GM23338 (cell line): ENCODE measurements at regions not wholly inside any gene's neighbourhood (a gene's known extent, or its start where the extent isn't known, plus 50 kb on each side); places are given as distances from the start of the nearest gene placed in this dataset.

Source experiments
- ATAC-seq: fragments of 200-7000 bp; cut with Tn5 transposase; 3 replicates; pipeline ENCODE4 v1.9.1; 2020
- DNase-seq: peaks from one replicate; pipeline ENCODE4 v3.0.0-alpha.2; 2015; ENCODE audit warnings: low spot score
- H2AFZ ChIP-seq: fragments of 200-600 bp; sonication (generic); 2 replicates; pipeline ENCODE4 v1.8.0; 2016; ENCODE audit warnings: antibody characterized with exemption, mild to moderate bottlenecking, moderate library complexity
- H3F3A ChIP-seq: fragments of 200-600 bp; sonication (generic); replicated peaks from 2 replicates; pipeline ENCODE4 v1.8.0; 2017; ENCODE audit warnings: antibody characterized with exemption, mixed run types, low read depth
- H3K27ac ChIP-seq: fragments of 200-600 bp; sonication (generic); 2 replicates; pipeline ENCODE4 v1.6.1; 2016; ENCODE audit warnings: low read depth
- H3K27me3 ChIP-seq: fragments of 200-600 bp; sonication (generic); 2 replicates; pipeline ENCODE4 v1.8.0; 2016; ENCODE audit warnings: mild to moderate bottlenecking, mixed run types, moderate library complexity; ENCODE audit not compliant: insufficient read depth
- H3K36me3 ChIP-seq: fragments of 200-600 bp; sonication (generic); 2 replicates; pipeline ENCODE4 v1.8.0; 2016; ENCODE audit warnings: mild to moderate bottlenecking; ENCODE audit not compliant: insufficient read depth
- H3K4me1 ChIP-seq: fragments of 200-600 bp; sonication (generic); 2 replicates; pipeline ENCODE4 v1.8.0; 2016; ENCODE audit warnings: mild to moderate bottlenecking, moderate library complexity; ENCODE audit not compliant: insufficient read depth
- H3K4me2 ChIP-seq: fragments of 200-600 bp; sonication (generic); 2 replicates; pipeline ENCODE4 v1.7.1; 2017; ENCODE audit warnings: mixed run types
- H3K4me3 ChIP-seq: fragments of 200-600 bp; sonication (generic); 2 replicates; pipeline ENCODE4 v1.6.1; 2016; ENCODE audit warnings: mixed run types
- H3K79me2 ChIP-seq: fragments of 200-600 bp; sonication (generic); replicated peaks from 2 replicates; pipeline ENCODE4 v1.8.0; 2017; ENCODE audit warnings: mild to moderate bottlenecking; ENCODE audit not compliant: insufficient read depth
- H3K9me2 ChIP-seq: fragments of 200-600 bp; sonication (generic); 2 replicates; pipeline ENCODE4 v1.8.0; 2017; ENCODE audit not compliant: insufficient read depth
- H4K20me1 ChIP-seq: fragments of 200-600 bp; sonication (generic); replicated peaks from 2 replicates; pipeline ENCODE4 v1.8.0; 2017; ENCODE audit warnings: mild to moderate bottlenecking; ENCODE audit not compliant: insufficient read depth
- H3K27ac Mint-ChIP-seq: 2 replicates; pipeline ENCODE4 v1.8.0; 2020; ENCODE audit warnings: inconsistent platforms, mild to moderate bottlenecking, moderate library complexity, mixed read lengths
- H3K27me3 Mint-ChIP-seq: 3 replicates; pipeline ENCODE4 v1.8.0; 2022; ENCODE audit warnings: low read depth, mild to moderate bottlenecking, moderate library complexity, mixed read lengths, inconsistent platforms; ENCODE audit not compliant: insufficient read depth, poor library complexity
- H3K36me3 Mint-ChIP-seq: 3 replicates; pipeline ENCODE4 v1.8.0; 2021; ENCODE audit warnings: low read depth, mild to moderate bottlenecking, inconsistent platforms, moderate library complexity, mixed read lengths
- H3K4me1 Mint-ChIP-seq: 3 replicates; pipeline ENCODE4 v1.8.0; 2020; ENCODE audit warnings: mild to moderate bottlenecking, inconsistent platforms, mixed read lengths
- H3K4me3 Mint-ChIP-seq: 3 replicates; pipeline ENCODE4 v1.8.0; 2021; ENCODE audit warnings: moderate library complexity, mild to moderate bottlenecking, inconsistent platforms, mixed read lengths
- H3K9me3 Mint-ChIP-seq: 3 replicates; pipeline ENCODE4 v1.8.0; 2020; ENCODE audit warnings: moderate library complexity, mild to moderate bottlenecking, inconsistent platforms, mixed read lengths
- CREB1 ChIP-seq: fragments of 250-450 bp; sonication (Bioruptor Pico); IDR thresholded peaks from 2 replicates; pipeline ENCODE4 v1.5.0; 2020; ENCODE audit warnings: low read depth, mild to moderate bottlenecking, moderate library complexity
- CTCF ChIP-seq, 2 experiments: fragments of 200-600 bp in 1 of 2; sonication (generic) in 1 of 2; conservative IDR thresholded peaks; 2 replicates each; pipeline versions ENCODE4 v1.5.1 to v1.6.1; 2016 to 2017; ENCODE audit warnings: antibody characterized with exemption in 2 of 2, low read depth in 2 of 2, mild to moderate bottlenecking in 2 of 2, moderate library complexity in 1 of 2
- EZH2 ChIP-seq: fragments of 200-600 bp; sonication (generic); IDR thresholded peaks from one replicate; pipeline ENCODE4 v1.8.0; 2017; ENCODE audit warnings: antibody characterized with exemption, mild to moderate bottlenecking, low read depth; ENCODE audit not compliant: unreplicated experiment
- EZH2phosphoT487 ChIP-seq: fragments of 200-600 bp; sonication (generic); IDR thresholded peaks from one replicate; pipeline ENCODE4 v1.8.1; 2018; ENCODE audit warnings: antibody characterized with exemption; ENCODE audit not compliant: unreplicated experiment
- JUNB ChIP-seq: IDR thresholded peaks from one replicate; pipeline ENCODE4 v1.6.1; 2016; ENCODE audit warnings: antibody characterized with exemption; ENCODE audit not compliant: unreplicated experiment
- NANOG ChIP-seq: IDR thresholded peaks from 2 replicates; pipeline ENCODE4 v1.6.1; 2016; ENCODE audit warnings: antibody characterized with exemption, borderline replicate concordance
- POLR2AphosphoS5 ChIP-seq: IDR thresholded peaks from 2 replicates; pipeline ENCODE4 v1.6.1; 2016; ENCODE audit warnings: antibody characterized with exemption, low read depth
- REST ChIP-seq: IDR thresholded peaks from one replicate; pipeline ENCODE4 v1.6.1; 2018; ENCODE audit warnings: antibody characterized with exemption; ENCODE audit not compliant: unreplicated experiment
- STAT1 ChIP-seq: IDR thresholded peaks from one replicate; pipeline ENCODE4 v1.6.1; 2016; ENCODE audit warnings: antibody characterized with exemption; ENCODE audit not compliant: unreplicated experiment
- ZNF114 ChIP-seq: fragments of 250-450 bp; sonication (Bioruptor Pico); IDR thresholded peaks from 2 replicates; pipeline ENCODE4 v1.5.0; 2020; ENCODE audit warnings: mild to moderate bottlenecking, moderate library complexity
- ZNF331 ChIP-seq: fragments of 250-450 bp; sonication (Bioruptor Pico); IDR thresholded peaks from 2 replicates; pipeline ENCODE4 v1.5.0; 2020; ENCODE audit warnings: low read depth, mild to moderate bottlenecking, moderate library complexity
- ZNF462 ChIP-seq: fragments of 250-450 bp; sonication (Bioruptor Pico); IDR thresholded peaks from 2 replicates; pipeline ENCODE4 v1.5.0; 2020; ENCODE audit warnings: mild to moderate bottlenecking, moderate library complexity
- TF ChIP-seq, protein P1 (sequence below): IDR thresholded peaks from 2 replicates; pipeline ENCODE4 v1.6.1; 2016; ENCODE audit warnings: antibody characterized with exemption

DNA sequence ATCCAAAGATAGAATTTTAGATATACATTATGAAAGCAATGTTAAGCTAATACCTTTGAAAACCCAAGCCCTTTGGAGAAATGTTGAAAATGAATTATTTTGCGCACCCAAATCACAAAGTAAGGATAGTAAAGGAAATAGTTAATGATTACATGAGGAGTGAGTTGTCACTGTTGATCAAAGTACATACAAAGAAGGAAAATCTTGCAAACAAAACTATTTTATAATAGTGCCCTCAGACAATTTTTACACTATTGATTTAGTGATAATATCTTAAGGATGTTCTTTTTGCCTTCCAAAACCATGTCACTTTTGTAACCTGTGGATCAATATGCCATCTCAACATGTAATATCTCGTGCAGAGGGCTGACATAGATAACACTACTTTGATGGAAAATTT is 146.8 kb downstream of the DUSP6 start:
- ATAC-seq (no peak), DNase-seq (no peak)
- Histone ChIP-seq H3K36me3 (no peaks in the 10 kb centered on the region), H3F3A (no peaks in the 10 kb centered on the region), H3K79me2 (no peaks in the 10 kb centered on the region), H2AFZ (no peak overlapping the region), H3K4me1 (peaks cover 8% of the 10 kb centered on the region; the same call in 1 of the 2 replicates), H3K4me2 (no peak overlapping the region), H3K9me2 (no peaks in the 10 kb centered on the region), H3K27ac (no peak overlapping the region), H4K20me1 (no peaks in the 10 kb centered on the region), H3K4me3 (no peak overlapping the region), H3K27me3 (no peaks in the 10 kb centered on the region)
- peaks cover 17% of the 10 kb centered on the region; the same call in 2 of the 3 replicates for H3K4me1 Mint-ChIP-seq
- H3K9me3 Mint-ChIP-seq: no peaks in the 10 kb centered on the region
- no peak overlapping the region for H3K27ac Mint-ChIP-seq
- peaks cover 1% of the 10 kb centered on the region for H3K27me3 Mint-ChIP-seq
- TF ChIP-seq, protein P1, sequence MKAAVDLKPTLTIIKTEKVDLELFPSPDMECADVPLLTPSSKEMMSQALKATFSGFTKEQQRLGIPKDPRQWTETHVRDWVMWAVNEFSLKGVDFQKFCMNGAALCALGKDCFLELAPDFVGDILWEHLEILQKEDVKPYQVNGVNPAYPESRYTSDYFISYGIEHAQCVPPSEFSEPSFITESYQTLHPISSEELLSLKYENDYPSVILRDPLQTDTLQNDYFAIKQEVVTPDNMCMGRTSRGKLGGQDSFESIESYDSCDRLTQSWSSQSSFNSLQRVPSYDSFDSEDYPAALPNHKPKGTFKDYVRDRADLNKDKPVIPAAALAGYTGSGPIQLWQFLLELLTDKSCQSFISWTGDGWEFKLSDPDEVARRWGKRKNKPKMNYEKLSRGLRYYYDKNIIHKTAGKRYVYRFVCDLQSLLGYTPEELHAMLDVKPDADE: no peak
- TF ChIP-seq ZNF331 (CRISPR knock-in tag): no peak
- TF ChIP-seq NANOG: no peak
- no peak for TF ChIP-seq JUNB
- no peak for TF ChIP-seq STAT1
- no peak for TF ChIP-seq EZH2
- TF ChIP-seq EZH2phosphoT487: no peak
- TF ChIP-seq CTCF (conservative IDR thresholded peaks at IDR 0.05; ENCODE audit: low read depth in 2 of 2): no peak
- TF ChIP-seq ZNF462: no peak
- TF ChIP-seq ZNF114 (CRISPR knock-in tag): no peak
- TF ChIP-seq REST: no peak
- no peak for TF ChIP-seq CREB1
- no peak for TF ChIP-seq POLR2AphosphoS5
- no peaks in the 10 kb centered on the region for H3K36me3 Mint-ChIP-seq
- H3K4me3 Mint-ChIP-seq: no peak overlapping the region
